Endothelial cell of umbilical vein (primary cell): ENCODE measurements at regions not wholly inside any gene's neighbourhood (a gene's known extent, or its start where the extent isn't known, plus 50 kb on each side); places are given as distances from the start of the nearest gene placed in this dataset.

Experiments
- BruUV-seq: library from RNA; stranded (reverse); fragments of 400-500 nt; replicated peaks from 2 replicates; lab custom pipeline; 2021; lab: Mats Ljungman, UMichigan
- CTCF ChIA-PET: fragments of 300-600, 350-600 bp; sonication (Branson Sonifier 250); formaldehyde crosslinking; loops from one replicate; lab custom pipeline; 2021; ENCODE audit warnings: antibody characterized with exemption, inconsistent platforms; lab: Charles Lee
- POLR2A ChIA-PET: fragments of 300-600, 350-600 bp; sonication (Branson Sonifier 250); formaldehyde crosslinking; loops from one replicate; lab custom pipeline; 2021; ENCODE audit warnings: antibody characterized with exemption, inconsistent platforms; lab: Charles Lee
- DNase-seq: peaks from one replicate; pipeline ENCODE4 v3.0.0-alpha.2; 2011; ENCODE audit warnings: low read depth, low spot score
- FAIRE-seq: peaks from 2 replicates; lab custom pipeline; 2011; peaks lifted over from hg19 to GRCh38; lab: Jason Lieb, UNC
- H2AFZ ChIP-seq: 2 replicates; pipeline ENCODE4 v1.6.0; 2012; ENCODE audit warnings: low read depth, low read length, control low read depth, inconsistent platforms
- H3K27ac ChIP-seq: 2 replicates; pipeline ENCODE4 v1.5.1; 2011; ENCODE audit warnings: low read depth, mild to moderate bottlenecking, control low read depth, low read length, moderate library complexity; ENCODE audit not compliant: insufficient read depth
- H3K27me3 ChIP-seq, 2 experiments: 2 replicates each; pipeline versions ENCODE4 v1.6.0 to v1.6.1; 2011; ENCODE audit warnings: low read length in 2 of 2, mixed read lengths in 1 of 2; ENCODE audit not compliant: control insufficient read depth in 2 of 2, insufficient read depth in 2 of 2
- H3K36me3 ChIP-seq, 2 experiments: 2 replicates in 1 of 2; 3 replicates in 1 of 2; pipeline ENCODE4 v1.5.1; 2011; ENCODE audit warnings: low read length in 2 of 2, mild to moderate bottlenecking in 1 of 2, moderate library complexity in 1 of 2; ENCODE audit not compliant: control insufficient read depth in 2 of 2, insufficient read depth in 2 of 2; ENCODE audit errors: extremely low read depth in 1 of 2
- H3K4me1 ChIP-seq: 3 replicates; pipeline ENCODE4 v1.5.1; 2011; ENCODE audit warnings: mild to moderate bottlenecking, low read length; ENCODE audit not compliant: control insufficient read depth, insufficient read depth; ENCODE audit errors: extremely low read depth
- H3K4me2 ChIP-seq: 2 replicates; pipeline ENCODE4 v1.6.1; 2011; ENCODE audit warnings: low read length, control low read depth, mixed read lengths; ENCODE audit not compliant: insufficient read depth
- H3K4me3 ChIP-seq, 3 experiments: fragments of 200-600 bp in 1 of 3; sonication (generic), shearing (Covaris generic) in 1 of 3; replicated peaks in 1 of 3; 2 replicates each; pipeline ENCODE4 v1.5.1; 2011 to 2016; ENCODE audit warnings: control low read depth in 3 of 3, low read length in 3 of 3, mild to moderate bottlenecking in 2 of 3, inconsistent platforms in 1 of 3, low read depth in 1 of 3, moderate library complexity in 1 of 3; ENCODE audit not compliant: insufficient read depth in 1 of 3
- H3K79me2 ChIP-seq: 2 replicates; pipeline ENCODE4 v1.6.0; 2012; ENCODE audit warnings: low read length, inconsistent platforms; ENCODE audit not compliant: control insufficient read depth, insufficient read depth
- H3K9ac ChIP-seq: replicated peaks from 2 replicates; pipeline ENCODE3; 2011; ENCODE audit warnings: low read length, control low read depth; ENCODE audit not compliant: insufficient read depth; ENCODE audit errors: extremely low read depth
- H3K9me1 ChIP-seq: replicated peaks from 3 replicates; pipeline ENCODE4 v1.6.0; 2011; ENCODE audit warnings: mild to moderate bottlenecking, low read length; ENCODE audit not compliant: control insufficient read depth, insufficient read depth; ENCODE audit errors: extremely low read depth
- H3K9me3 ChIP-seq: replicated peaks from 2 replicates; pipeline ENCODE4 v1.5.1; 2012; ENCODE audit warnings: low read length, inconsistent platforms; ENCODE audit not compliant: control insufficient read depth, insufficient read depth
- H4K20me1 ChIP-seq: replicated peaks from 2 replicates; pipeline ENCODE3; 2011; ENCODE audit warnings: mild to moderate bottlenecking, low read length; ENCODE audit not compliant: control insufficient read depth, insufficient read depth; ENCODE audit errors: extremely low read depth
- EZH2 ChIP-seq: IDR thresholded peaks from 2 replicates; pipeline ENCODE4 v1.6.1; 2012; ENCODE audit warnings: borderline replicate concordance, low read depth, mild to moderate bottlenecking, moderate library complexity, low read length, inconsistent platforms; ENCODE audit not compliant: severe bottlenecking
- FOS ChIP-seq: IDR thresholded peaks from 2 replicates; pipeline ENCODE4 v1.6.1; 2011; ENCODE audit warnings: mild to moderate bottlenecking, low read length, moderate library complexity, borderline replicate concordance; ENCODE audit not compliant: insufficient read depth
- GATA2 ChIP-seq: IDR thresholded peaks from 2 replicates; pipeline ENCODE4 v1.7.0; 2011; ENCODE audit warnings: low read depth, mild to moderate bottlenecking, moderate library complexity, mixed read lengths, low read length; ENCODE audit not compliant: insufficient read length, insufficient read depth
- JUN ChIP-seq: IDR thresholded peaks from 2 replicates; pipeline ENCODE4 v1.6.1; 2011; ENCODE audit warnings: borderline replicate concordance, low read depth; ENCODE audit not compliant: insufficient read length, insufficient read depth
- MYC ChIP-seq: IDR thresholded peaks from one replicate; pipeline ENCODE4 v1.6.1; 2011; ENCODE audit warnings: mild to moderate bottlenecking, low read depth, low read length
- POLR2A ChIP-seq: IDR thresholded peaks from 2 replicates; pipeline ENCODE4 v1.6.1; 2012; ENCODE audit warnings: low read depth, mild to moderate bottlenecking, control low read depth, low read length
- POLR2AphosphoS5 ChIP-seq: IDR thresholded peaks from 2 replicates; pipeline ENCODE4 v1.6.1; 2012; ENCODE audit warnings: low read depth, mild to moderate bottlenecking, control low read depth, low read length, moderate library complexity; ENCODE audit not compliant: insufficient read depth
- dilution Hi-C: fragments of 300-500 bp; cut with MboI; formaldehyde crosslinking; loops from one replicate; pipeline ENCODE4 v1.15.0; 2019; ENCODE audit warnings: low sequenced_read_pairs; ENCODE audit not compliant: extremely low pct_ligation_motif_present
- intact Hi-C: fragments of 100-400 bp; cut with micrococcal nuclease; formaldehyde crosslinking; loops from one replicate; pipeline ENCODE4 v1.10.0; 2022
- TF ChIP-seq, protein P1 (sequence below), 2 donors: IDR thresholded peaks; 1 replicate in 1 of 2; 2 replicates in 1 of 2; pipeline ENCODE4 v1.5.1; 2011; ENCODE audit warnings: low read length in 2 of 2, mild to moderate bottlenecking in 2 of 2, moderate library complexity in 2 of 2, control low read depth in 1 of 2, inconsistent platforms in 1 of 2, low read depth in 1 of 2; ENCODE audit not compliant: insufficient read depth in 1 of 2; ENCODE audit errors: extremely low read depth in 1 of 2
- TF ChIP-seq, protein P2 (sequence below): IDR thresholded peaks from 2 replicates; pipeline ENCODE4 v1.6.1; 2011; ENCODE audit not compliant: insufficient read depth, insufficient read length

DNA sequence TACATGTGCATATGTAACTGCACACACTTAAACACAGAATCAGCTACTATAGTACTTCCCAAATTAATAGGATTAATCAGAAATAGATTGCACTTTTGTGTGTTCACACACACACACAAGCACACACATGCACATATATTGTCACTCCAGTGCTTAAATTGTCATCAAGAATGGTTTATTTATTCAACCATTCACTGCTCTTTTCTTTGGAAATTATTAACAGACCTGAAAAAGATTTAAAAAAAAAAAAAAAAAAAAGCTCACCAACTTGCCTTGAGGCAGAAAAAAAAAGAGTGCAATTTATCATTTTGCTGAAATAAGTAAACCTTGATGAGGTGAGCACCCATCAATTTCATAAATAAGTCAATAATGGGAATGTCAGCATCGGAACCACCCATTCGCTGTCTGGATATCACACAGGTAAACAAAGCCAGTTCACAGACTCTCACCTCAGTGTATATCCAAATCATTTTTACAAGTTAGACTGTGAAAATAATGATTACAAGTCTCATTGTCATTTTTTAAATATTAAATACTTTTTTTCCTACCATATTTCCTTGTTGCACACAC lies 562.8 kb downstream of the BNC2 start:
- TF ChIP-seq MYC = no peak
- H3K4me1 ChIP-seq = no peaks in the 10 kb centered on the region
- no peak overlapping the region for H3K9ac ChIP-seq
- no peaks in the 10 kb centered on the region for H3K9me3 ChIP-seq
- H3K9me1 ChIP-seq = no peaks in the 10 kb centered on the region
- BruUV-seq = no TSS peak
- CTCF ChIA-PET = no interaction called here
- H3K79me2 ChIP-seq = no peaks in the 10 kb centered on the region
- no peaks in the 10 kb centered on the region for H4K20me1 ChIP-seq
- H3K27ac ChIP-seq = no peak overlapping the region
- POLR2A ChIA-PET = no interaction called here
- no peak overlapping the region for H3K4me3 ChIP-seq
- intact Hi-C loops = no loop called here
- DNase-seq (no peak), FAIRE-seq (no peak)
- H3K4me2 ChIP-seq = no peak overlapping the region
- no peak overlapping the region for H2AFZ ChIP-seq
- no peaks in the 10 kb centered on the region for H3K36me3 ChIP-seq
- dilution Hi-C loops = no loop called here
- peaks cover 6 to 24% of the 10 kb centered on the region in 2 experiments for H3K27me3 ChIP-seq

DNA sequence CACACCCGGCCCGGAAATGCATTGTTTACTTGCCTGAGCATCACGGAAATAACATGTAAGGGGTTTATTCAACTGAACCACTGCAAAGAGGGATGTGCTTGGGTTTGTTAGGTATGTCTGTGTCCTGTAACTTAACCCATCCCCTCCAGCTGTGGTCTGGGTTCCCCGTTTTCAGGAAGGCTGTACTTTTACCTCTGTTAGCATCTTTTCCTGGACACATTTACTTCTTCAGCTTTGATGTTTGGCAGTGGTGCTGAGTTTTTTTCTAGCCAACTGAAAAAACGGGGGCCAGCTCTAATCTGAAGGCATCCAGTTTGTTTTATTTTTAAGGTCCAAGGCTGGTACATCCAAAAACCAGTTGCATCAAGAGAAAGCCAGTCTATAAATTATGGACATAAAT lies 561.8 kb downstream of the BNC2 start:
- Histone ChIP-seq H4K20me1 (no peaks in the 10 kb centered on the region), H3K27ac (no peak overlapping the region), H3K9ac (no peak overlapping the region), H3K9me1 (no peaks in the 10 kb centered on the region), H3K4me1 (no peaks in the 10 kb centered on the region), H3K9me3 (no peaks in the 10 kb centered on the region), H3K79me2 (no peaks in the 10 kb centered on the region), H2AFZ (no peak overlapping the region), H3K4me3 (no peak overlapping the region), H3K4me2 (no peak overlapping the region), H3K36me3 (no peaks in the 10 kb centered on the region), H3K27me3 (peaks cover 6 to 24% of the 10 kb centered on the region in 2 experiments)
- no peak for DNase-seq
- FAIRE-seq = no peak
- no TSS peak for BruUV-seq
- dilution Hi-C loops = no loop called here
- POLR2A ChIA-PET = interaction anchor here (0.6 kb wide), 1 partner anchor 24 kb away, joined by 4 read pairs; no protein-coding TSS in a partner anchor
- CTCF ChIA-PET = interaction anchor here (1.1 kb wide), 1 partner anchor 10 kb away, joined by 4 read pairs; no protein-coding TSS in a partner anchor
- intact Hi-C loops = no loop called here
- TF ChIP-seq MYC (no peak), JUN (no peak), FOS (no peak), GATA2 (no peak), POLR2AphosphoS5 (no peak), EZH2 (no peak), POLR2A (no peak)
- TF ChIP-seq, protein P1, sequence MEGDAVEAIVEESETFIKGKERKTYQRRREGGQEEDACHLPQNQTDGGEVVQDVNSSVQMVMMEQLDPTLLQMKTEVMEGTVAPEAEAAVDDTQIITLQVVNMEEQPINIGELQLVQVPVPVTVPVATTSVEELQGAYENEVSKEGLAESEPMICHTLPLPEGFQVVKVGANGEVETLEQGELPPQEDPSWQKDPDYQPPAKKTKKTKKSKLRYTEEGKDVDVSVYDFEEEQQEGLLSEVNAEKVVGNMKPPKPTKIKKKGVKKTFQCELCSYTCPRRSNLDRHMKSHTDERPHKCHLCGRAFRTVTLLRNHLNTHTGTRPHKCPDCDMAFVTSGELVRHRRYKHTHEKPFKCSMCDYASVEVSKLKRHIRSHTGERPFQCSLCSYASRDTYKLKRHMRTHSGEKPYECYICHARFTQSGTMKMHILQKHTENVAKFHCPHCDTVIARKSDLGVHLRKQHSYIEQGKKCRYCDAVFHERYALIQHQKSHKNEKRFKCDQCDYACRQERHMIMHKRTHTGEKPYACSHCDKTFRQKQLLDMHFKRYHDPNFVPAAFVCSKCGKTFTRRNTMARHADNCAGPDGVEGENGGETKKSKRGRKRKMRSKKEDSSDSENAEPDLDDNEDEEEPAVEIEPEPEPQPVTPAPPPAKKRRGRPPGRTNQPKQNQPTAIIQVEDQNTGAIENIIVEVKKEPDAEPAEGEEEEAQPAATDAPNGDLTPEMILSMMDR (IDR thresholded peaks at IDR 0.05; ENCODE audit: extremely low read depth in 1 of 2, insufficient read depth in 1 of 2, low read depth in 1 of 2, low read length in 2 of 2) = no peak
- TF ChIP-seq, protein P2, sequence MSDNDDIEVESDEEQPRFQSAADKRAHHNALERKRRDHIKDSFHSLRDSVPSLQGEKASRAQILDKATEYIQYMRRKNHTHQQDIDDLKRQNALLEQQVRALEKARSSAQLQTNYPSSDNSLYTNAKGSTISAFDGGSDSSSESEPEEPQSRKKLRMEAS = no peak
